Upper lobe of left lung (tissue), 4 donors: ENCODE measurements at regions not wholly inside any gene's neighbourhood (a gene's known extent, or its start where the extent isn't known, plus 50 kb on each side); places are given as distances from the start of the nearest gene placed in this dataset.

Experiments used
- CTCF ChIP-seq, 6 experiments: fragments of 450-650 bp in 4 of 6; fragments of 200-600 bp in 2 of 6; sonication (generic) in 2 of 6; IDR thresholded peaks; one replicate each; pipeline ENCODE4 v1.5.1; 2016 to 2019; ENCODE audit warnings: antibody characterized with exemption in 6 of 6
- POLR2A ChIP-seq, 4 donors: fragments of 450-650 bp; IDR thresholded peaks; one replicate each; pipeline ENCODE4 v1.5.1; 2016 to 2017; ENCODE audit warnings: antibody characterized with exemption in 4 of 4, mild to moderate bottlenecking in 2 of 4
- POLR2AphosphoS5 ChIP-seq, 2 donors: sonication (generic); formaldehyde crosslinking; IDR thresholded peaks; one replicate each; pipeline ENCODE4 v1.5.1; 2017; ENCODE audit warnings: antibody characterized with exemption in 2 of 2

DNA sequence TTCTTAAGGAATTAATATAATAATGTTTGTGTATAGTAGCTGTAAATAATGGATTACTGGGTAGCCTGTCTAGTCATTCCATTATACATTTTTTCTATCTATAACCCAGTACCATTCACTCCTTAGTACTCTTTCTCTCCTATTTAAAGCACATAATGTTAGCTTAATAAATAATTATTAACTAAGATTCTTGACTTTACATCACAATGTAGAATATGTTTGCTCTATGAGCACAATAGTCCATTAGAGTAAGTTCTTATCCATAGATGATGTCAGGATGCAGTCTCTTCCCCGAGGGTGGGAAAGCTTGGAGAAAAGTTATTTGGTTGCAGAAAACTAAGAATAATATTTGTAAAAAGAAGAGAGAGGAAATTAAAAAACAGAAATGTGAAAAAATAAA lies 226.4 kb upstream of the EYS start:
- TF ChIP-seq POLR2AphosphoS5 (IDR thresholded peaks at IDR 0.05) (no peak), CTCF (IDR thresholded peaks at IDR 0.05) (no peak), POLR2A (IDR thresholded peaks at IDR 0.05) (no peak)
